Body of pancreas (tissue), 4 donors: ENCODE measurements at regions not wholly inside any gene's neighbourhood (a gene's known extent, or its start where the extent isn't known, plus 50 kb on each side); places are given as distances from the start of the nearest gene placed in this dataset.

Source experiments
- POLR2A ChIP-seq, 3 donors: fragments of 450-650 bp; IDR thresholded peaks; one replicate each; pipeline ENCODE4 v1.6.1; 2016; ENCODE audit warnings: antibody characterized with exemption in 3 of 3, mild to moderate bottlenecking in 2 of 3
- TF ChIP-seq, protein P1 (sequence below), 7 experiments: fragments of 450-650 bp in 4 of 7; fragments of 200-600 bp in 3 of 7; sonication (generic) in 3 of 7; IDR thresholded peaks; one replicate each; pipeline ENCODE4 v1.5.1; 2016 to 2019; ENCODE audit warnings: antibody characterized with exemption in 7 of 7

- no peak for TF ChIP-seq POLR2A (IDR thresholded peaks at IDR 0.05)
- TF ChIP-seq, protein P1, sequence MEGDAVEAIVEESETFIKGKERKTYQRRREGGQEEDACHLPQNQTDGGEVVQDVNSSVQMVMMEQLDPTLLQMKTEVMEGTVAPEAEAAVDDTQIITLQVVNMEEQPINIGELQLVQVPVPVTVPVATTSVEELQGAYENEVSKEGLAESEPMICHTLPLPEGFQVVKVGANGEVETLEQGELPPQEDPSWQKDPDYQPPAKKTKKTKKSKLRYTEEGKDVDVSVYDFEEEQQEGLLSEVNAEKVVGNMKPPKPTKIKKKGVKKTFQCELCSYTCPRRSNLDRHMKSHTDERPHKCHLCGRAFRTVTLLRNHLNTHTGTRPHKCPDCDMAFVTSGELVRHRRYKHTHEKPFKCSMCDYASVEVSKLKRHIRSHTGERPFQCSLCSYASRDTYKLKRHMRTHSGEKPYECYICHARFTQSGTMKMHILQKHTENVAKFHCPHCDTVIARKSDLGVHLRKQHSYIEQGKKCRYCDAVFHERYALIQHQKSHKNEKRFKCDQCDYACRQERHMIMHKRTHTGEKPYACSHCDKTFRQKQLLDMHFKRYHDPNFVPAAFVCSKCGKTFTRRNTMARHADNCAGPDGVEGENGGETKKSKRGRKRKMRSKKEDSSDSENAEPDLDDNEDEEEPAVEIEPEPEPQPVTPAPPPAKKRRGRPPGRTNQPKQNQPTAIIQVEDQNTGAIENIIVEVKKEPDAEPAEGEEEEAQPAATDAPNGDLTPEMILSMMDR (IDR thresholded peaks at IDR 0.05): no peak
Measured at GRCh38 chr7:32163896-32164295, 93.7 kb upstream of the PDE1C start.
